HG03103 (cell line): ENCODE measurements at regions not wholly inside any gene's neighbourhood (a gene's known extent, or its start where the extent isn't known, plus 50 kb on each side); places are given as distances from the start of the nearest gene placed in this dataset.
A peak's percentile ranks its signal among the peaks of the same experiment; 100 is the strongest.

Source experiments
- ATAC-seq: cut with Tn5 transposase; IDR thresholded peaks from one replicate; pipeline ENCODE4 v1.9.1; 2021; ENCODE audit warnings: low read depth; ENCODE audit not compliant: unreplicated experiment

DNA sequence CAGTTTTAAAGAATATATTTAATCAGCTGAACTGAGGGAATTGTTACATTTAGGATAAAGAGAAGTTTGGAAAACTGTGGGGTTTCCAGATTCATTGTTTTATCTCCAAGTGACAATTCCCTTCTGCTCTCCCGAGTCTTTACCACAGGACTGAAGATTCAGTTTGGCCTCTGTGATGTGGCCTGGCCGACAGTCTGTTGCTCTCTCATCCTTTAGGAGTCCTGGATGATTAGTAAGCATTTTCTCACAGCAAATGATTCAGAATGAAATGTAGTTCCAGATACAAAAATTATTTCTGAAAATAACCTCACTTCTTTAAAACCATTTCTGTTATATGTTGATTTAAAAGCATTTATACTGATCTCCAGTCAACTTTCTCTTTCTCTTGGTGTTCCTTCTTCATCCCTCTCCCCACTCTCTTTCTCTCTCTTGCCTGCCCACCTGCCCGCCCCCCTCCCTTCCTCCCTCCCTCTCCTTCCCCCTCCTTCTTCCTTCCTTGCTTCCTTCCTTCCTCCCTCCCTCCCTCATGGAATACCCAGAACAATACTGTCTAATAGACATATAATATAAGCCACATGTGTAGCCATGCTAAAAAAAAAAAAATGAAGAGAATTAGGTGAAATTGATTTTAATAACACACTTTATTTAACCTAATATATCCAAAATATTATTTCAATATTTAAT, 254.9 kb downstream of the PRL start:
- ATAC-seq, result no peak

DNA sequence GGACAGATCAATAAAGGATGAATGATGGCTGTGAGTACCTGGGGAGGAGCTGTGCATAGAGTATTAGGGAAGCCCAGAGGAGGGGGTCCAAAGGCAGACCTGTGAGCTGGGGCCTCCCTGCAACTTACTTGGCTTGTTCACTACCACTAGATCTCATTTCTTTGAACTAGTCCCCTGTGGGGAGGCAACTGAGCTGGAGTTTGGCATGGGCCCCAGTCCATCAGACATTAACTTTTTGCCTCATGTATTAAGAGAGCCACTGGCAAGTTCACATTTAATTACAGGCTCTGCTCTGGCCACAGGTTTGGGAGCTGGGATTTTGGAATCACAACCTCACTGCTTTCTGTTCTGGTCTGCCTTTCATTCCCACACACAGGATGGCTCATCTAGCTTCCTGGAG, 254.1 kb downstream of the PRL start:
- no peak for ATAC-seq

DNA sequence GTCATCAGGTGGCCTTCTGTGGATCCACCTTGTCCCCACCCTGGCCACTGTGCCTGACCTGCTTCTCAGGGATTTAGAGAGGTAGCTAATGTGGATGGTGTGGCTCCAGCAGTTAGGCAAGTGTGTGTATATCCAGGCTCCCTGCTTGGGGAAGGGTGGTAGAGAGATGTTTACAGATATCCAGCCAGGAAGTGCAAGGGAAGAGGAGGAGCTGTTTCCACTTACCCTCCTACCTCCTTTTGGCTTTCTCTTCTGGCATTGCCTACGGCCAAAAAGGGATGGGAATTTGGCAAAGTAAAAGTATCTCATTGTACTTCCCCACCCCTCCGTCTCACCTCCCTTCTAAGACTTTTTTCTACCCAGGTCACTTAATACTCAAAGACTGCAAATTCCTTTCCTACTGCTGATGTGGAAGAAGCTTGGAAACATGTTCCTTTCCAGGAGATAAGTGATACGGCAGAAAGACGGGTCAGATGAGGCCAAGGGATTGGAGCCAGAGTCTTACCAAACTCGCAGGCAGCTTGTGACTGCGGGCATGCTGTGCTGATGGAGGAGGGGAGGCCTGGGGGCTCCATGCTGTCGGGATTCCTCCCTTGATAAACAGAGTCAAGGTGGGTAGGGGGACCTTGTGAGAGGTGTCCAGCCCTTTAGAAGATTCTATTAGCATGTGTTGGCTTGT, 253.4 kb downstream of the PRL start:
- ATAC-seq, result no peak

DNA sequence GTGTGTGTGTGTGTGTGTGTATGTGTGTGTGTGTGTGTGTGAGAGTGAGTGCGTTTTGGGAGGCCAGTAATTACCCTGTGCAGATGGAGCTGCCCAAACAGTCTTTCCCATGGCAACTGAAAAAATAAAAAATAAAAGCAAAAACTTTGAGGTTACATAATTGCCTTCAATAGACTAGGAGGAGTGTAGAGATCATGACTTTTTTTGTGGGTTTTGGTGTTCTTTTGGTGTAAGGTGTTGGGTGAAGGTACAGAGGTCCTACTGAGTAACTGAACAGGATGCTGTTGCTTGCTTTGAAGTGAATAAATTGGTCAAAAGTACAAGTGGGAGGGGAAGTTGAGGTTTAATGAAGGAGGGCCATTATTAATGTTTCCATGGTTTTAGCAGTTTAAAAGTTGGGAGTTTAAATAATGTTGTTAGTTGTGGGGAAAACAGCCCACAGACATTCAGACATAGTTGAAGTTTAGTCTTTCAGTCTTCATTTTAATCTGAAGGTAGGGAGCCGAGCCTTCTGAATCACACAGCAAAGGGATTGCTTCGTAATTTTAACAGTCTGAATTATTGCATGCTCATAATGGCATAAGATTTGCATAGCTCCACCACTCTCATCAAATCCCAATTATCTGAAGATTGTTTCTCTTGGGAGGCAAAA, 251.4 kb downstream of the PRL start:
- no peak for ATAC-seq

GRCh38 chr6:22049002-22049401, 247.8 kb downstream of the PRL start:
- no peak for ATAC-seq

- ATAC-seq, result no peak
Measured at GRCh38 chr6:22053391-22053997, 243.3 kb downstream of the PRL start.

GRCh38 chr6:22056398-22056797, 240.4 kb downstream of the PRL start:
- no peak for ATAC-seq

DNA sequence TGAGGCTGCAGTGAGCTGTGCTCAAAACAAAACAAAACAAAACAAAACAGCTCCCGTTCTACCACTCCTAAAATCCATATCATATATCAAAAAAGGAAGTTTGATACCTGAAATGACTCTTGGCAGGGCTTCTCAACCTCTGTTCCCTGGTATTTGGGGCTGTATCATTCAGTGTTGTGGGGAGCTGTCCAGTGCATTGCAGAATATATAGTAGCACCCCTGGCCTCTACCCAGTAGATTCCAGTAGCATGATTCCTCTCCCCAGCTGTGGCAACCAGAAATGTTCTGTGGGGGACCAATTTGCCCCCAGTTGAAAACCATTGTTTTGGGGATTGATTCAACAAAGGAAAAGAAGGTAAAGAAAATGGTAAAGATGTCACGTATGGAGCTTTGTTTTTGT, 238.9 kb downstream of the PRL start:
- no peak for ATAC-seq

- no peak for ATAC-seq
Measured at GRCh38 chr6:22059126-22059525, 237.7 kb downstream of the PRL start.

GRCh38 chr6:22059946-22060345, 236.9 kb downstream of the PRL start:
- ATAC-seq, result no peak

DNA sequence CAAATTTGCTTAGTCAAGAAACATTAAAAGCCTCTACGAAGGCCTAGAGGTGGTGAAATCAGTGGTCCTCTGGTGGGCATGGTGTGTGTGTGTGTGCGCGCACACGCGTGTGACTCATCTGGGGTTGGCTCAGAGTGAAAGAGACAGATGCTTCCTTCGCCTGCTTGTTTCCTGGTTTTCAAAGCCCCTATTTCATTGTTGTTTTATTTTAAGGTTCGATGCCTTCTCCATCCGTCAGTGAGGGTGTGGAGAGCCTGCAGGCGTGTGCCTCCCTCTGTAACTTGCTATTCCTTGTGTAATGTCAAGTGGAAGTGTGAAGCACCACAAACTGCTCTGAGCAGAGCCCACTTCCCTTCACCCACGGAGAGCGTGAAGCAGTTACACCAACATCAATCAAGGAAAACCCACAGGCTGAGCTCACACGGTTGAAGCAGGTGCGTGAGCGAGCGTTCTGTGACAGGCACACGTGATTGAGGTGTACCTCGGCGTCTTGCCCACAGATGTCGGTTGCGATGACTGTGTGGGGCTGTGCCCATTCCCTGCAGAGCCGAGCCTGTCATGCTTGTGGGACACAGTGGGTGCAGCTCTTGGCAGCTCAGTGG, 233.9 kb downstream of the PRL start:
- peak; percentile 65 for ATAC-seq

DNA sequence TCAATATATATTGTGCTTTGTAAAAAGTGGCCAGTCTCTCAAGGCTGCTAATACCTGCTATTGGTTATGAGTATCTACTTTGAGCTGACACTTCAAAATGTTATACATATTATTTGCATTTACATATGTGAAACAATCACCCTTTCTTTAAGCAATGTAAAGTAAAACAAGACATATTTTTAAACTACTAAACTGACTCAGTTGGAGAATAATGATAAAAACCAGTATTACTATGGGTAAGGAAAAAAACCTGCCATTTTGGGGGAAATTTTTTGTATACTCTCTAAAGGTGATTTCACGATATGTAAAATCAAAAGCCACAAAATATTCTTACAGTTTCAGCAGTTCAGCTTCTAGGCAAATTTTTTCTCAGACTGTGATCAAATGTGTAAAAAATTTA, 232.3 kb downstream of the PRL start:
- no peak for ATAC-seq

- no peak for ATAC-seq
Measured at GRCh38 chr6:22067122-22067521, 229.7 kb downstream of the PRL start.

- no peak for ATAC-seq
Measured at GRCh38 chr6:22067671-22068070, 229.2 kb downstream of the PRL start.

GRCh38 chr6:22068561-22069305, 228.1 kb downstream of the PRL start:
- peak; percentile 39 for ATAC-seq

- ATAC-seq, result no peak
Measured at GRCh38 chr6:22069306-22069800, 227.5 kb downstream of the PRL start.

GRCh38 chr6:22071270-22072041, 225.4 kb downstream of the PRL start:
- no peak for ATAC-seq

GRCh38 chr6:22072949-22073348, 223.9 kb downstream of the PRL start:
- ATAC-seq, result no peak

- no peak for ATAC-seq
Measured at GRCh38 chr6:22073516-22074198, 223.2 kb downstream of the PRL start.
